ENCODE measurements at regions not wholly inside any gene's neighbourhood (a gene's known extent, or its start where the extent isn't known, plus 50 kb on each side); places are given as distances from the start of the nearest gene placed in this dataset.

GRCh38 chr2:21253311-21254027, 129.7 kb downstream of the TDRD15 start:
- no peak for TF ChIP-seq EZH2 (IDR thresholded peaks at IDR 0.05)
- TF ChIP-seq, protein P1, sequence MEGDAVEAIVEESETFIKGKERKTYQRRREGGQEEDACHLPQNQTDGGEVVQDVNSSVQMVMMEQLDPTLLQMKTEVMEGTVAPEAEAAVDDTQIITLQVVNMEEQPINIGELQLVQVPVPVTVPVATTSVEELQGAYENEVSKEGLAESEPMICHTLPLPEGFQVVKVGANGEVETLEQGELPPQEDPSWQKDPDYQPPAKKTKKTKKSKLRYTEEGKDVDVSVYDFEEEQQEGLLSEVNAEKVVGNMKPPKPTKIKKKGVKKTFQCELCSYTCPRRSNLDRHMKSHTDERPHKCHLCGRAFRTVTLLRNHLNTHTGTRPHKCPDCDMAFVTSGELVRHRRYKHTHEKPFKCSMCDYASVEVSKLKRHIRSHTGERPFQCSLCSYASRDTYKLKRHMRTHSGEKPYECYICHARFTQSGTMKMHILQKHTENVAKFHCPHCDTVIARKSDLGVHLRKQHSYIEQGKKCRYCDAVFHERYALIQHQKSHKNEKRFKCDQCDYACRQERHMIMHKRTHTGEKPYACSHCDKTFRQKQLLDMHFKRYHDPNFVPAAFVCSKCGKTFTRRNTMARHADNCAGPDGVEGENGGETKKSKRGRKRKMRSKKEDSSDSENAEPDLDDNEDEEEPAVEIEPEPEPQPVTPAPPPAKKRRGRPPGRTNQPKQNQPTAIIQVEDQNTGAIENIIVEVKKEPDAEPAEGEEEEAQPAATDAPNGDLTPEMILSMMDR (IDR thresholded peaks at IDR 0.05) = no peak
- no peak for TF ChIP-seq EZH2phosphoT487 (IDR thresholded peaks at IDR 0.05)
- Mint-ChIP-seq H3K4me1 (peaks cover 14% of the 10 kb centered on the region), H3K9me3 (no peaks in the 10 kb centered on the region), H3K27ac (no peak overlapping the region), H3K4me3 (no peak overlapping the region), H3K36me3 (no peaks in the 10 kb centered on the region), H3K27me3 (ENCODE audit: insufficient read depth, low read depth) (no peaks in the 10 kb centered on the region)
- Histone ChIP-seq H3K79me2 (ENCODE audit: low read depth) (no peaks in the 10 kb centered on the region), H3K4me2 (no peak overlapping the region), H3K4me1 (peaks cover 14% of the 10 kb centered on the region), H3K4me3 (no peak overlapping the region), H3K9me3 (ENCODE audit: low read depth) (no peaks in the 10 kb centered on the region), H3K9ac (no peak overlapping the region), H3K36me3 (no peaks in the 10 kb centered on the region), H2AFZ (replicated peaks) (no peak overlapping the region), H3F3A (ENCODE audit: low read depth) (no peaks in the 10 kb centered on the region), H3K27me3 (no peaks in the 10 kb centered on the region), H3K27ac (no peak overlapping the region), H4K20me1 (ENCODE audit: low read depth) (no peaks in the 10 kb centered on the region)
- DNase-seq (ENCODE audit: low spot score) = no peak

- Mint-ChIP-seq H3K9me3 (no peaks in the 10 kb centered on the region), H3K4me1 (peaks cover 15% of the 10 kb centered on the region), H3K36me3 (no peaks in the 10 kb centered on the region), H3K27me3 (ENCODE audit: insufficient read depth, low read depth) (no peaks in the 10 kb centered on the region), H3K4me3 (no peak overlapping the region), H3K27ac (no peak overlapping the region)
- H3K4me1 ChIP-seq = peaks cover 15% of the 10 kb centered on the region
- no peak overlapping the region for H3K4me2 ChIP-seq
- H3K9me3 ChIP-seq (ENCODE audit: low read depth) = no peaks in the 10 kb centered on the region
- TF ChIP-seq EZH2 (IDR thresholded peaks at IDR 0.05) (no peak), EZH2phosphoT487 (IDR thresholded peaks at IDR 0.05) (no peak)
- TF ChIP-seq, protein P1 (IDR thresholded peaks at IDR 0.05) = no peak
- H3F3A ChIP-seq (ENCODE audit: low read depth) = no peaks in the 10 kb centered on the region
- H3K27ac ChIP-seq = no peak overlapping the region
- no peaks in the 10 kb centered on the region for H3K36me3 ChIP-seq
- H4K20me1 ChIP-seq (ENCODE audit: low read depth) = no peaks in the 10 kb centered on the region
- no peak overlapping the region for H2AFZ ChIP-seq (replicated peaks)
- no peak for DNase-seq (ENCODE audit: low spot score)
- H3K79me2 ChIP-seq (ENCODE audit: low read depth) = no peaks in the 10 kb centered on the region
- H3K9ac ChIP-seq = no peak overlapping the region
- H3K27me3 ChIP-seq = no peaks in the 10 kb centered on the region
- no peak overlapping the region for H3K4me3 ChIP-seq
These were observed 130.6 kb downstream of the TDRD15 start for GRCh38 chr2:21254170-21254965.

DNA sequence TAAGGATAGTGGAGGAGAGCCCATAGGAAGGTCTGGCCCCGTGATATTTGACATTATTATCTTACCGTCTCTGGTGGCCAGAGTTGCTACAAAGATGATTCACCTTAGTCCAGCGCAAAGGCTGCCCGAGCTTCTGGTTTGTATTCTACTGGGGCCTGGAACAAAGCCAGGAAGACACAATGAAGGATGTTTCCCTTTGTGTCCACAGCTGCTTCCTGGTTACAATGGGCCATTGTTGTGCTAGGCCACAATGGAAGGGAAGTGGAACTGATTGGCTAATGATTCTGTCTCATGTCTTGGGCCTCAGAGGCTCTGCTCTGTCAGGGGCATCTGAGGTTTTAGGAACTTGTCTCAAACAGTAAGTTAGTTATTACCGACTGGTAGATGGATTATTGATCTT, 132.2 kb downstream of the TDRD15 start:
- no peak overlapping the region for H3K4me3 ChIP-seq

More for the DNA sequence above, 132.2 kb downstream of the TDRD15 start:
- H3K4me1 Mint-ChIP-seq = peaks cover 25% of the 10 kb centered on the region
- no peak overlapping the region for H3K4me3 Mint-ChIP-seq
- no peak overlapping the region for H3K4me2 ChIP-seq
- H3K9me3 Mint-ChIP-seq = no peaks in the 10 kb centered on the region
- no peak overlapping the region for H3K27ac Mint-ChIP-seq
- TF ChIP-seq, protein P1 (IDR thresholded peaks at IDR 0.05) = no peak
- no peak overlapping the region for H3K9ac ChIP-seq
- H3K36me3 ChIP-seq = no peaks in the 10 kb centered on the region
- no peaks in the 10 kb centered on the region for H3F3A ChIP-seq (ENCODE audit: low read depth)
- H3K27me3 Mint-ChIP-seq (ENCODE audit: insufficient read depth, low read depth) = peaks cover 4% of the 10 kb centered on the region
- DNase-seq (ENCODE audit: low spot score) = peak; percentile 60
- peaks cover 22% of the 10 kb centered on the region for H3K4me1 ChIP-seq
- H4K20me1 ChIP-seq (ENCODE audit: low read depth) = no peaks in the 10 kb centered on the region
- no peak overlapping the region for H2AFZ ChIP-seq (replicated peaks)
- H3K27me3 ChIP-seq = no peaks in the 10 kb centered on the region
- no peak overlapping the region for H3K27ac ChIP-seq
- H3K36me3 Mint-ChIP-seq = no peaks in the 10 kb centered on the region
- no peaks in the 10 kb centered on the region for H3K79me2 ChIP-seq (ENCODE audit: low read depth)
- no peaks in the 10 kb centered on the region for H3K9me3 ChIP-seq (ENCODE audit: low read depth)
